Nephron progenitor cell (in vitro differentiated cells): ENCODE measurements at regions not wholly inside any gene's neighbourhood (a gene's known extent, or its start where the extent isn't known, plus 50 kb on each side); places are given as distances from the start of the nearest gene placed in this dataset.
"Not testable (repeated sequence)": the region's sequence is repeated elsewhere in the genome, so short reads cannot be mapped to it uniquely, and the experiment has no call there.

Experiments
- DNase-seq: peaks from one replicate; pipeline ENCODE4 v3.0.0; 2021
- H3K27ac Mint-ChIP-seq: 2 replicates; pipeline ENCODE4 v1.8.0; 2021; ENCODE audit warnings: mild to moderate bottlenecking, moderate library complexity, mixed read lengths
- H3K27me3 Mint-ChIP-seq: 2 replicates; pipeline ENCODE4 v1.8.0; 2021; ENCODE audit warnings: mild to moderate bottlenecking, low read depth, mixed read lengths; ENCODE audit not compliant: poor library complexity
- H3K36me3 Mint-ChIP-seq: 2 replicates; pipeline ENCODE4 v1.8.0; 2021; ENCODE audit warnings: low read depth, mixed read lengths
- H3K4me1 Mint-ChIP-seq: 2 replicates; pipeline ENCODE4 v1.8.0; 2021; ENCODE audit warnings: mixed read lengths
- H3K4me3 Mint-ChIP-seq: 2 replicates; pipeline ENCODE4 v1.8.0; 2021; ENCODE audit warnings: mild to moderate bottlenecking, moderate library complexity, mixed read lengths
- H3K9me3 Mint-ChIP-seq: 2 replicates; pipeline ENCODE4 v1.8.0; 2021; ENCODE audit warnings: mild to moderate bottlenecking, moderate library complexity, mixed read lengths

DNA sequence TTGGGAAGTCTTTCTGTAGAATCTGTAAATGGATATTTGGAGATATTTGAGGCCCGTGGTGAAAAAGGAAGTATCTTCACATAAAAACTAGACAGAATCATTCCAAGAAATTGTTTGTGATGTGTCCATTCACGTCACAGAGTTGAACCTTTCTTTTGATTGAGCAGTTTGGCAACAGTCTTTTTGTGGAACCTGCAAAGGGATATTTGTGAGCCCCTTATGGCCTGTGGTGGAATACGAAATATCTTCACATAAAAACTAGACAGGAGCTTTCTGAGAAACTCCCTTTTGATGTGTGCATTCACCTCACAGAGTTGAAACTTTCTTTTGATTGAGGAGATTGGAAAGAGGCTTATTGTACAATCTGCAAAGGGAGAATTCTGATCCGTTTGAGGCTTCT lies 2980.4 kb downstream of the TUBA3C start:
- H3K9me3 Mint-ChIP-seq, H3K4me3 Mint-ChIP-seq: not testable (repeated sequence)

DNA sequence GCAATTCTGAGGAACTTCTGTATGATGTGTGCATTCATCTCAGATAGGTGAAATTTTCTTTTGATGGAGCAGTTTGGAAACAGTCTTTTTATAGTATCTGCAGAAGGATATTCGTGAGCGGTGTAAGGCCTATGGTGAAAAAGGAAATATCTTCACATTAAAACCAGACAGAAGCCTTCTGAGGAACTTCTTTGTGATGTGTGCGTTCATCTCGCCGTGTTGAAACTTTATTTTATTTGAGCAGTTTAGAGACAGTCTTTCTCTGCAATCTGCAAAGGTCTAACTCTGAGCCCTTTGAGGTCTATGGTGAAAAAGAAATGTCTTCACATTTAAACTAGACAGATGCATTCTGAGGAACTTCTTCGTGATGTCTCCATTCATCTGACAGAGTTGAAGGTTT lies 3021.0 kb downstream of the TUBA3C start:
- not testable (repeated sequence) for H3K4me3 Mint-ChIP-seq, H3K27ac Mint-ChIP-seq, DNase-seq, H3K36me3 Mint-ChIP-seq, H3K4me1 Mint-ChIP-seq, H3K27me3 Mint-ChIP-seq
- H3K9me3 Mint-ChIP-seq = peaks cover 42% of the 10 kb centered on the region

More for the DNA sequence above, 2980.4 kb downstream of the TUBA3C start:
- not testable (repeated sequence) for DNase-seq, H3K27me3 Mint-ChIP-seq, H3K27ac Mint-ChIP-seq, H3K4me1 Mint-ChIP-seq, H3K36me3 Mint-ChIP-seq

DNA sequence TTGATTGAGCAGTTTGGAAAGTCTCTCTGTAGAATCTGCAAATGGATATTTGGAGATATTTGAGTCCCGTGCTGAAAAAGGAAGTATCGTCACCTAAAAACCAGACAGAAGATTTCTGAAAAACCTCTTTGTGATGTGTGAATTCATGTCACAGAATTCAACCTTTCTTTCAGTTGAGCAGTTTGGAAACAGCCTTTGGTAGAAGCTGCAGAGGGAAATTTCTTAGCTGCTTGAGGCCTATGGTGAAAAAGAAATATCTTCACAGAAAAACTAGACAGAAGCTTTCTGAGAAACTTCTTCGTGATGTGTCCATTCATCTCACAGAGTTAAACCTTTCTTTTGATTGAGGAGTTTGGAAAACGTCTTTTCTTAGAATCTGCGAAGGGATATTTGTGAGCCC lies 3022.7 kb downstream of the TUBA3C start:
- peaks cover 40% of the 10 kb centered on the region for H3K9me3 Mint-ChIP-seq
- DNase-seq, H3K4me3 Mint-ChIP-seq, H3K4me1 Mint-ChIP-seq, H3K27ac Mint-ChIP-seq, H3K27me3 Mint-ChIP-seq, H3K36me3 Mint-ChIP-seq: not testable (repeated sequence)

DNA sequence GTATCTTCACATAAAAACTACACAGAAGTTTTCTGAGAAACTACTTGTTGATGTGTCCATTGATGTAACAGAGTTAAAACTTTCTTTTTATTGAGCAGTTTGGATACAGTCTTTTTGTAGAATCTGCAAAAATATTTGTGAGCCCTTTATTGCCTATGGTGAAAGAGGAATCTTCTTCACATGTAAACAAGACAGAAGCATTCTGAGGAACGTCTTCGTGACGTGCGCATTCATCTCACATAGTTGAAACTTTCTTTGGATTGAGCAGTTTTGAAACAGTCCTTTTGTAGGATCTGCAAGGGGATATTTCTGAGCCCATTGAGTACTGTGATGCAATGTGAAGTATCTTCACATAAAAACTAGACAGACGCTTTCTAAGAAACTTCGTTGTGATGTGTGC lies 3023.6 kb downstream of the TUBA3C start:
- DNase-seq, H3K27me3 Mint-ChIP-seq, H3K27ac Mint-ChIP-seq, H3K4me3 Mint-ChIP-seq, H3K36me3 Mint-ChIP-seq, H3K4me1 Mint-ChIP-seq: not testable (repeated sequence)
- peaks cover 38% of the 10 kb centered on the region for H3K9me3 Mint-ChIP-seq

DNA sequence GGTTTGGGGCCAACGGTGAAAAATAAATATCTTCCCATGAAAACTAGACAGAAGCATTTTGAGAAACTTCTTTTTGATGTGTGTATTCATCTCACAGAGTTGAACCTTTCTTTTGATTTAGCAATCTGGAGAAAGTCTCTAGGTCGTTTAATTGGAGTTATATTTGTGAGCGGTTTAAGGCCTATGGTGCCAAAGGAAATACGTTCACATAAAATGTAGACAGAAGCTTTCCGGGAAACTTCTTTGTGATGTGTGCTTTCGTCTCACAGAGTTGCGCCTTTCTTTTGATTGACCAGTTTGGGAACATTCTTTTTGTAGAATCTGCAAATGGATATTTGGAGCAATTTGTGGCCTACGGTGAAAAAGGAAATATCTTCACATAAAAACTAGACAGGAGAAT lies 3028.8 kb downstream of the TUBA3C start:
- H3K36me3 Mint-ChIP-seq, H3K4me3 Mint-ChIP-seq, DNase-seq, H3K27me3 Mint-ChIP-seq, H3K27ac Mint-ChIP-seq, H3K4me1 Mint-ChIP-seq: not testable (repeated sequence)
- peaks cover 48% of the 10 kb centered on the region for H3K9me3 Mint-ChIP-seq

DNA sequence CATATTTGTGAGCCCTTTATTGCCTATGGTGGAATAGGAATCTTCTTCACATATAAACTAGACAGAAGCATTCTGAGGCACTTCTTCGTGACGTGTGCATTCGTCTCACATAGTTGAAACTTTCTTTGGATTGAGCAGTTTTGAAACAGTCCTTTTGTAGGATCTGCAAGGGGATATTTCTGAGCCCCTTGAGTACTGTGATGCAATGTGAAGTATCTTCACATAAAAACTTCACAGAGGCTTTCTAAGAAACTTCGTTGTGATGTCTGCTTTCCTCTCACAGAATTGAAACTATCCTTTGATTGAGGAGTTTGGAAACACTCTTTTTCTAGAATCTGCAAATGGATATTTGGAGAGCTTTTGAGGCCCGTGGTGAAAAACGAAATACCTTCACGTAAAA lies 3030.3 kb downstream of the TUBA3C start:
- peaks cover 52% of the 10 kb centered on the region for H3K9me3 Mint-ChIP-seq
- H3K4me1 Mint-ChIP-seq, H3K4me3 Mint-ChIP-seq, H3K27me3 Mint-ChIP-seq, DNase-seq, H3K36me3 Mint-ChIP-seq, H3K27ac Mint-ChIP-seq: not testable (repeated sequence)

DNA sequence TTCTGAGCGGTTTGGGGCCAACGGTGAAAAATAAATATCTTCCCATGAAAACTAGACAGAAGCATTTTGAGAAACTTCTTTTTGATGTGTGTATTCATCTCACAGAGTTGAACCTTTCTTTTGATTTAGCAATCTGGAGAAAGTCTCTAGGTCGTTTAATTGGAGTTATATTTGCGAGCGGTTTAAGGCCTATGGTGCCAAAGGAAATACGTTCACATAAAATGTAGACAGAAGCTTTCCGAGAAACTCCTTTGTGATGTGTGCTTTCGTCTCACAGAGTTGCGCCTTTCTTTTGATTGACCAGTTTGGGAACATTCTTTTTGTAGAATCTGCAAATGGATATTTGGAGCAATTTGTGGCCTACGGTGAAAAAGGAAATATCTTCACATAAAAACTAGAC lies 3032.2 kb downstream of the TUBA3C start:
- peaks cover 63% of the 10 kb centered on the region for H3K9me3 Mint-ChIP-seq
- H3K4me1 Mint-ChIP-seq, H3K27ac Mint-ChIP-seq, DNase-seq, H3K4me3 Mint-ChIP-seq, H3K27me3 Mint-ChIP-seq, H3K36me3 Mint-ChIP-seq: not testable (repeated sequence)

DNA sequence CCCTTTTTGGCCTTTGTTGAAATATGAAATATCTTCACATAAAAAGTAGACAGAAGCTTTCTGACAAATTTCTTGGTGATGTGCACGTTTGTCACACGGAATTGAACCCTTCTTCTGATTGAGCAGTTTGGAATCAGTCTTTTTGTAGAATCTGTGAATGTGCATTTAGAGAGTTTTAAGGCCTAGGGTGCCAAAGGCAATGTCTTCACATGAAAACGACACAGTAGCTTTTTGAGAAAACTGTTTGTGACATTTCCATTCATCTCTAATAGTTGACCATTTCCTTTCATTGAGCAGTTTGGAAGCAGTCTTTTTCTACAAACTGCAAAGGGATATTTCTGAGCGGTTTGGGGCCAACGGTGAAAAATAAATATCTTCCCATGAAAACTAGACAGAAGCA lies 3036.0 kb downstream of the TUBA3C start:
- H3K27me3 Mint-ChIP-seq, H3K36me3 Mint-ChIP-seq, H3K4me1 Mint-ChIP-seq, DNase-seq, H3K27ac Mint-ChIP-seq, H3K4me3 Mint-ChIP-seq: not testable (repeated sequence)
- peaks cover 63% of the 10 kb centered on the region for H3K9me3 Mint-ChIP-seq

DNA sequence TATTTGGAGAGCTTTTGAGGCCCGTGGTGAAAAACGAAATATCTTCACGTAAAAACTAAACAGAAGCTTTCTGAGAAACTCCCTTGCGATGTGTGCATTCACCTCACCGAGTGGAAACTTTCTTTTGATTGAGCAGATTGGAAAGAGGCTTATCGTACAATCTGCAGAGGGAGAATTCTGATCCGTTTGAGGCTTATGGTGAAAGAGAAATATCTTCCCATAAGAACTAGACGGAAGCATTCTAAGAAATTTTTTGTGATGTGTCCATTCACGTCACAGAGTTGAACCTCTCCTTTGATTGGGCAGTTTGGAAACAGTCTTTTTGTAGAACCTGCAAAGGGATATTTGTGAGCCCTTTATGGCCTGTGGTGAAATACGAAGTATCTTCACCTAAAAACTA lies 3040.3 kb downstream of the TUBA3C start:
- not testable (repeated sequence) for H3K27ac Mint-ChIP-seq, H3K27me3 Mint-ChIP-seq, H3K4me1 Mint-ChIP-seq, H3K36me3 Mint-ChIP-seq, DNase-seq, H3K4me3 Mint-ChIP-seq
- peaks cover 43% of the 10 kb centered on the region for H3K9me3 Mint-ChIP-seq

DNA sequence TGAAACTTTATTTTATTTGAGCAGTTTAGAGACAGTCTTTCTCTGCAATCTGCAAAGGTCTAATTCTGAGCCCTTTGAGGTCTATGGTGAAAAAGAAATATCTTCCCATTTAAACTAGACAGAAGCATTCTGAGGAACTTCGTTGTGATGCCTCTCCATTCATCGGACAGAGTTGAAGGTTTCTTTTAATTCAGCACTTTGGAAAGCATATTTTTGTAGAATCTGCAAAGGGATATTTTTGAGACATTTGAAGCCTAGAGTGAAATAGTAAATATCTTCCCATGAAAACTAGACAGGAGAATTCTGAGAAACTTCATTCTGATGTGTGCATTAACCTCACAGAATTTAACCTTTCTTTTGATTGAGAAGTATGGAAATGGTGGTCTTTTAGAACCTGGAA lies 3044.8 kb downstream of the TUBA3C start:
- H3K27ac Mint-ChIP-seq, H3K4me1 Mint-ChIP-seq, H3K27me3 Mint-ChIP-seq, H3K36me3 Mint-ChIP-seq, H3K4me3 Mint-ChIP-seq, DNase-seq: not testable (repeated sequence)
- peaks cover 39% of the 10 kb centered on the region for H3K9me3 Mint-ChIP-seq

DNA sequence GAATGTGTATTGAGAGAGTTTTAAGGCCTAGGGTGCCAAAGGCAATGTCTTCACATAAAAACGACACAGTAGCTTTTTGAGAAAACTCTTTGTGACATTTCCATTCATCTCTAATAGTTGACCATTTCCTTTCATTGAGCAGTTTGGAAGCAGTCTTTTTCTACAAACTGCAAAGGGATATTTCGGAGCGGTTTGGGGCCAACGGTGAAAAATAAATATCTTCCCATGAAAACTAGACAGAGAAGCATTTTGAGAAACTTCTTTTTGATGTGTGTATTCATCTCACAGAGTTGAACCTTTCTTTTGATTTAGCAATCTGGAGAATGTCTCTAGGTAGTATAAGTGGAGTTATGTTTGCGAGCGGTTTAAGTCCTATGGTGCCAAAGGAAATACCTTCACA lies 3052.9 kb downstream of the TUBA3C start:
- not testable (repeated sequence) for DNase-seq, H3K27ac Mint-ChIP-seq, H3K36me3 Mint-ChIP-seq, H3K4me1 Mint-ChIP-seq, H3K27me3 Mint-ChIP-seq, H3K4me3 Mint-ChIP-seq
- peaks cover 39% of the 10 kb centered on the region for H3K9me3 Mint-ChIP-seq

DNA sequence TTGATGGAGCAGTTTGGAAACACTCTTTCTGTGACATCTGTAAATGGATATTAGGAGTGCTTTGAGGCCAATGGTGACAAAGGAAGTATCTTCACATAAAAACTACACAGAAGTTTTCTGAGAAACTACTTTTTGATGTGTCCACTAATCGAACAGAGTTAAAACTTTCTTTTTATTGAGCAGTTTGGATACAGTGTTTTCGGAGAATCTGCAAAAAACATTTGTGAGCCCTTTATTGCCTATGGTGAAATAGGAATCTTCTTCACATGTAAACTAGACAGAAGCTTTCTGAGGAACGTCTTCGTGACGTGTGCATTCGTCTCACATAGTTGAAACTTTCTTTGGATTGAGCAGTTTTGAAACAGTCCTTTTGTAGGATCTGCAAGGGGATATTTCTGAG lies 3068.2 kb downstream of the TUBA3C start:
- not testable (repeated sequence) for H3K4me1 Mint-ChIP-seq

More for the DNA sequence above, 3068.2 kb downstream of the TUBA3C start:
- not testable (repeated sequence) for DNase-seq, H3K27ac Mint-ChIP-seq, H3K27me3 Mint-ChIP-seq, H3K36me3 Mint-ChIP-seq, H3K4me3 Mint-ChIP-seq
- H3K9me3 Mint-ChIP-seq = peaks cover 36% of the 10 kb centered on the region
